ENCODE measurements at regions not wholly inside any gene's neighbourhood (a gene's known extent, or its start where the extent isn't known, plus 50 kb on each side); places are given as distances from the start of the nearest gene placed in this dataset.
"Not testable (repeated sequence)": the region's sequence is repeated elsewhere in the genome, so short reads cannot be mapped to it uniquely, and the experiment has no call there.

- no peak for DNase-seq (ENCODE audit: low spot score)
Measured at GRCh38 chr16:85514295-85514597, 98.9 kb upstream of the GSE1 start.

GRCh38 chr16:85514598-85515318 lies 98.4 kb upstream of the GSE1 start:
- peak; percentile 33 for DNase-seq (ENCODE audit: low spot score)

GRCh38 chr16:85515319-85515745 lies 97.8 kb upstream of the GSE1 start:
- DNase-seq (ENCODE audit: low spot score): no peak

- DNase-seq (ENCODE audit: low spot score): no peak
Measured at GRCh38 chr16:85515830-85516397, 97.2 kb upstream of the GSE1 start.

GRCh38 chr16:85517154-85517553 lies 96.0 kb upstream of the GSE1 start:
- DNase-seq (ENCODE audit: low spot score): no peak

GRCh38 chr16:85517563-85518179 lies 95.5 kb upstream of the GSE1 start:
- no peak for DNase-seq (ENCODE audit: low spot score)

GRCh38 chr16:85518398-85519049 lies 94.6 kb upstream of the GSE1 start:
- no peak for DNase-seq (ENCODE audit: low spot score)

- not testable (repeated sequence) for DNase-seq (ENCODE audit: low spot score)
Measured at GRCh38 chr16:85519050-85519440, 94.1 kb upstream of the GSE1 start.

- no peak for DNase-seq (ENCODE audit: low spot score)
Measured at GRCh38 chr16:85519540-85520231, 93.4 kb upstream of the GSE1 start.

- no peak for DNase-seq (ENCODE audit: low spot score)
Measured at GRCh38 chr16:85520853-85521521, 92.1 kb upstream of the GSE1 start.

GRCh38 chr16:85521552-85522307 lies 91.4 kb upstream of the GSE1 start:
- no peak for DNase-seq (ENCODE audit: low spot score)

- DNase-seq (ENCODE audit: low spot score): no peak
Measured at GRCh38 chr16:85522308-85522841, 90.7 kb upstream of the GSE1 start.

- DNase-seq (ENCODE audit: low spot score): no peak
Measured at GRCh38 chr16:85522842-85523601, 90.1 kb upstream of the GSE1 start.

GRCh38 chr16:85523602-85524364 lies 89.3 kb upstream of the GSE1 start:
- DNase-seq (ENCODE audit: low spot score): no peak

GRCh38 chr16:85524365-85524629 lies 88.8 kb upstream of the GSE1 start:
- no peak for DNase-seq (ENCODE audit: low spot score)

GRCh38 chr16:85524630-85525419 lies 88.3 kb upstream of the GSE1 start:
- peak; percentile 29 for DNase-seq (ENCODE audit: low spot score)

- DNase-seq (ENCODE audit: low spot score): no peak
Measured at GRCh38 chr16:85525420-85526184, 87.5 kb upstream of the GSE1 start.
